ENCODE measurements at regions not wholly inside any gene's neighbourhood (a gene's known extent, or its start where the extent isn't known, plus 50 kb on each side); places are given as distances from the start of the nearest gene placed in this dataset.
"Not testable (repeated sequence)": the region's sequence is repeated elsewhere in the genome, so short reads cannot be mapped to it uniquely, and the experiment has no call there.

- Histone ChIP-seq H3K4me2 (ENCODE audit: low read depth, low read length, poor library complexity, severe bottlenecking) (no peak overlapping the region), H3K27ac (ENCODE audit: low read depth, low read length) (no peak overlapping the region), H4K20me1 (ENCODE audit: low read depth, low read length) (no peaks in the 10 kb centered on the region)
These were observed 564.1 kb downstream of the SUCLG1 start for GRCh38 chr2:83894976-83895375.

GRCh38 chr2:83887757-83888156 is 571.3 kb downstream of the SUCLG1 start:
- H3K27me3 ChIP-seq (ENCODE audit: low read length), result no peaks in the 10 kb centered on the region
- no peaks in the 10 kb centered on the region for H3K36me3 ChIP-seq (ENCODE audit: low read length)
- no peak for TF ChIP-seq EZH2phosphoT487 (conservative IDR thresholded peaks at IDR 0.05; ENCODE audit: low read length)
- TF ChIP-seq, protein P1, sequence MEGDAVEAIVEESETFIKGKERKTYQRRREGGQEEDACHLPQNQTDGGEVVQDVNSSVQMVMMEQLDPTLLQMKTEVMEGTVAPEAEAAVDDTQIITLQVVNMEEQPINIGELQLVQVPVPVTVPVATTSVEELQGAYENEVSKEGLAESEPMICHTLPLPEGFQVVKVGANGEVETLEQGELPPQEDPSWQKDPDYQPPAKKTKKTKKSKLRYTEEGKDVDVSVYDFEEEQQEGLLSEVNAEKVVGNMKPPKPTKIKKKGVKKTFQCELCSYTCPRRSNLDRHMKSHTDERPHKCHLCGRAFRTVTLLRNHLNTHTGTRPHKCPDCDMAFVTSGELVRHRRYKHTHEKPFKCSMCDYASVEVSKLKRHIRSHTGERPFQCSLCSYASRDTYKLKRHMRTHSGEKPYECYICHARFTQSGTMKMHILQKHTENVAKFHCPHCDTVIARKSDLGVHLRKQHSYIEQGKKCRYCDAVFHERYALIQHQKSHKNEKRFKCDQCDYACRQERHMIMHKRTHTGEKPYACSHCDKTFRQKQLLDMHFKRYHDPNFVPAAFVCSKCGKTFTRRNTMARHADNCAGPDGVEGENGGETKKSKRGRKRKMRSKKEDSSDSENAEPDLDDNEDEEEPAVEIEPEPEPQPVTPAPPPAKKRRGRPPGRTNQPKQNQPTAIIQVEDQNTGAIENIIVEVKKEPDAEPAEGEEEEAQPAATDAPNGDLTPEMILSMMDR (IDR thresholded peaks at IDR 0.05; ENCODE audit: insufficient read depth, low read length, poor library complexity, severe bottlenecking), result no peak
- H2AFZ ChIP-seq (ENCODE audit: low read depth, low read length, severe bottlenecking), result no peak overlapping the region
- no peak overlapping the region for H3K9ac ChIP-seq (ENCODE audit: low read length)
- no peaks in the 10 kb centered on the region for H3K79me2 ChIP-seq (ENCODE audit: insufficient read depth, low read length)
- no peak overlapping the region for H3K4me3 ChIP-seq (ENCODE audit: insufficient read depth, low read length, poor library complexity, severe bottlenecking)
- H3K27ac ChIP-seq (ENCODE audit: low read depth, low read length), result no peak overlapping the region
- H4K20me1 ChIP-seq (ENCODE audit: low read depth, low read length), result no peaks in the 10 kb centered on the region
- H3K9me3 ChIP-seq (ENCODE audit: insufficient read depth, low read length), result no peaks in the 10 kb centered on the region
- H3K4me2 ChIP-seq (ENCODE audit: low read depth, low read length, poor library complexity, severe bottlenecking), result no peak overlapping the region
- no peaks in the 10 kb centered on the region for H3K9me2 ChIP-seq (replicated peaks; ENCODE audit: insufficient read depth, low read length)
- H3F3A ChIP-seq (ENCODE audit: insufficient read depth), result no peaks in the 10 kb centered on the region

More at GRCh38 chr2:83894976-83895375, 564.1 kb downstream of the SUCLG1 start:
- Histone ChIP-seq H2AFZ (ENCODE audit: low read depth, low read length, severe bottlenecking) (no peak overlapping the region), H3K36me3 (ENCODE audit: low read length) (no peaks in the 10 kb centered on the region), H3K9me2 (replicated peaks; ENCODE audit: insufficient read depth, low read length) (no peaks in the 10 kb centered on the region), H3K27me3 (ENCODE audit: low read length) (no peaks in the 10 kb centered on the region), H3K9ac (ENCODE audit: low read length) (no peak overlapping the region), H3K79me2 (ENCODE audit: insufficient read depth, low read length) (no peaks in the 10 kb centered on the region), H3F3A (ENCODE audit: insufficient read depth) (no peaks in the 10 kb centered on the region), H3K4me3 (ENCODE audit: insufficient read depth, low read length, poor library complexity, severe bottlenecking) (no peak overlapping the region), H3K9me3 (ENCODE audit: insufficient read depth, low read length) (no peaks in the 10 kb centered on the region)
- TF ChIP-seq, protein P1 (IDR thresholded peaks at IDR 0.05; ENCODE audit: insufficient read depth, low read length, poor library complexity, severe bottlenecking), result no peak
- no peak for TF ChIP-seq EZH2phosphoT487 (conservative IDR thresholded peaks at IDR 0.05; ENCODE audit: low read length)

GRCh38 chr2:83879127-83879526 is 580.0 kb downstream of the SUCLG1 start:
- Histone ChIP-seq H3K4me2 (ENCODE audit: low read depth, low read length, poor library complexity, severe bottlenecking) (no peak overlapping the region), H2AFZ (ENCODE audit: low read depth, low read length, severe bottlenecking) (no peak overlapping the region), H3K9me2 (replicated peaks; ENCODE audit: insufficient read depth, low read length) (no peaks in the 10 kb centered on the region), H3K9ac (ENCODE audit: low read length) (no peak overlapping the region), H3K27ac (ENCODE audit: low read depth, low read length) (no peak overlapping the region), H3F3A (ENCODE audit: insufficient read depth) (no peaks in the 10 kb centered on the region), H3K9me3 (ENCODE audit: insufficient read depth, low read length) (no peaks in the 10 kb centered on the region), H3K36me3 (ENCODE audit: low read length) (no peaks in the 10 kb centered on the region), H3K27me3 (ENCODE audit: low read length) (no peaks in the 10 kb centered on the region), H3K4me3 (ENCODE audit: insufficient read depth, low read length, poor library complexity, severe bottlenecking) (no peak overlapping the region), H3K79me2 (ENCODE audit: insufficient read depth, low read length) (no peaks in the 10 kb centered on the region), H4K20me1 (ENCODE audit: low read depth, low read length) (no peaks in the 10 kb centered on the region)
- TF ChIP-seq EZH2phosphoT487 (conservative IDR thresholded peaks at IDR 0.05; ENCODE audit: low read length), result no peak

- H3K27ac ChIP-seq (ENCODE audit: low read depth, low read length); H3K4me2 ChIP-seq (ENCODE audit: low read depth, low read length, poor library complexity, severe bottlenecking); H3K9ac ChIP-seq (ENCODE audit: low read length); H3K9me3 ChIP-seq (ENCODE audit: insufficient read depth, low read length); H4K20me1 ChIP-seq (ENCODE audit: low read depth, low read length); H3F3A ChIP-seq (ENCODE audit: insufficient read depth); H3K36me3 ChIP-seq (ENCODE audit: low read length); H3K4me3 ChIP-seq (ENCODE audit: insufficient read depth, low read length, poor library complexity, severe bottlenecking); H3K9me2 ChIP-seq (replicated peaks; ENCODE audit: insufficient read depth, low read length); H3K27me3 ChIP-seq (ENCODE audit: low read length); H3K79me2 ChIP-seq (ENCODE audit: insufficient read depth, low read length); H2AFZ ChIP-seq (ENCODE audit: low read depth, low read length, severe bottlenecking): not testable (repeated sequence)
These were observed 581.8 kb downstream of the SUCLG1 start for GRCh38 chr2:83877261-83877660.

Measured in SU-DHL-6 (cell line).